NCI-H524 treated with DMSO at 0.1 percent for 48 hours (cell line): ENCODE measurements at regions not wholly inside any gene's neighbourhood (a gene's known extent, or its start where the extent isn't known, plus 50 kb on each side); places are given as distances from the start of the nearest gene placed in this dataset.
"Not testable (repeated sequence)": the region's sequence is repeated elsewhere in the genome, so short reads cannot be mapped to it uniquely, and the experiment has no call there.

Experiments
- DNase-seq: peaks from one replicate; lab custom pipeline; 2025; lab: John Stamatoyannopoulos, UW

DNA sequence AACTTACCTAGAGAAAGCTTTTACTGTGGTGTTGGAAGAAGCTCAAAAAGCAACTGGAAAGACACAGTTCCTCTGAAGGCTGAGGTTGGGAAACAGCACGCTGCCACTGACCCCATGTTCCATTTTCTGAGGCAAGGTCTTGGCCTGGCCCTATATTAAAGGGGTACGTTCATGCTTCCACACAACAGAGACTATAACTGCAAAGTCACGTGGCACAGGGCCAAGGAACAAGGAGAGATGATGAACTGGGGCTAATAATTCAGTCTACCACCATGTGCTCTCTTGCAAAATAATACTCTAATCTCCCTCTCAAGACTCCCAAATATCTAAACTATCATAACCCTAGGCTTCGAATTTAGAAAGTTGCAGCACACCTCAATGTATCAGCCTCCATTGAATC, 381.6 kb downstream of the DSEL start:
- DNase-seq: no peak

DNA sequence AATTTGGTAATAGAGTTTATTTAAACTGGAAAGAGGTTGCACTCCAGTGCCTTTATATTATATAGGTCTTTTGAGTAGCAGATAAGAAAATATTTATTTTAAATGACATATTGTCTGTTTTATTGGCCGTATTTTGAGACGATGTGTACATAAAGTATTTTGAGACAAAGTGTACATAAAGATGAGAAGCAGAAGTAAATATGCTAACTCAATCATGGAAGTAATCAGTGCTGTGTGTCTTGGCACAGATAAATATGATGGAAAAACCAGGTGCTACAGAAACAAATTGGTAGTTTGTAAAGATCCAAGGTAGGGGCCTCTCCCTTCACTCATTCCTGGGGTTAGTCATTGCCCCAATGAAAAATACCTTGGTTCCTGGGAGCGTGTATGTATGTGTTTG, 382.9 kb downstream of the DSEL start:
- DNase-seq: no peak

DNA sequence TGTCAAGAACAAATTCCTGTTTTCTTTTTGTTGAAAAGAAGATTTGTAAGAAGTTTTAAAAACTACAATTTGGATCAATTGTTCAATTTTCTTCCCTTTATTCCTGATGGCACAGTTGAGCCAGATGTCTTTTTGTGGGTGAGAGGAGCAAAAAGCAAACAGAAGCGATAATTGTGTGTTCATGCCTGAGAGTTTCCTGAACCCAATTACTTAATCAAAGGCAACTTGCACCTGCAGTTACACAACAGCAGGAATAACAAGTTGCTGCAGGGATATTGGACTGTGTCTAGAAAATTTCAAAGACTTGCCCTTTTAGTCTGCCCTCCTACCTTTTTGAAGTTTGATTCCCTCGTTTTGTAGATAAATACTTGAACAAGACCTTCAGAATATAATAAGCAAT, 383.6 kb downstream of the DSEL start:
- no peak for DNase-seq

DNA sequence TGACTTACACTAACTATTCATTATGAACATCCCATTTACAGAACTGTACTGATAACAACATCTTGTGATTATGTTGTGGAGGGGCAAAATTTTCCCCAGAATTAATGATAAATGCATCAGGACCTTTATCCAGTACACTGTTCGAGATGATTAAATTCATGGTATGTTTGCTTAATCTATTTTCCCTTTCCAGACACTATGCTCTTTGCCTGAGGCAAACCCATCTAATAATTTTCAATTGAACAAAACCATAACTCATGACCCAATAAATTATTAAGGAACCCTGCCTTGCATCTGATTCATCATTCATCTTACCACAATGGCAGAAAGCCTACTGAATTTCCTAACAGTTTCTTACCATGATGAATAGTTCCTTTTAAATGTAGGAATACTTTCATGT, 385.0 kb downstream of the DSEL start:
- no peak for DNase-seq

DNA sequence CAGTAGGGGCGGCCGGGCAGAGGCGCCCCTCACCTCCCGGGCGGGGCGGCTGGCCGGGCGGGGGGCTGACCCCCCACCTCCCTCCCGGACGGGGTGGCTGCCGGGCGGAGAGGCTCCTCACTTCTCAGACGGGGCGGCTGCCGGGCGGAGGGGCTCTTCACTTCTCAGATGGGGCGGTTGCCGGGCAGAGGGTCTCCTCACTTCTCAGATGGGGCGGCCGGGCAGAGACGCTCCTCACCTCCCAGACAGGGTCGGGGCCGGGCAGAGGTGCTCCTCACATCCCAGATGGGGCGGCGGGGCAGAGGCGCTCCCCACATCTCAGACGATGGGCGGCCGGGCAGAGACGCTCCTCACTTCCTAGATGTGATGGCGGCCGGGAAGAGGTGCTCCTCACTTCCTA, 389.8 kb downstream of the DSEL start:
- DNase-seq: not testable (repeated sequence)

DNA sequence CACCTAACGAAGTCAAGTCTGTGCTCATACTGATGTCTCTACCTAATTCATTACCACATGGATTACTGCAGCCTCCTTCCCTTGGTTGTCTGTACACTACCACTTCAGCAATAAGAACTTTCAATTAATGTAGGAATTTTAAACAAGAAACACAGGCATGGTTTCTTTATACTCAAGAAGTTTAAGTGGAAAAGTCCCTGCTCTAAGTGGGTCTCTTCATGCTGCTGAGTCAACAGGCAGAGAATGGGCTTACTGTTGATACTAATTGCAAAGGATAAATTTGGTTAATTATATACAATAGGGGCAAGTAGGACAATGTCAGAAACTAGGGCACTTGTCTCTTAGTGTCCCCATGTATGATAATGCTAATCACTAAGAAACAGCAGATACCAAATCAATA, 392.6 kb downstream of the DSEL start:
- DNase-seq: no peak

DNA sequence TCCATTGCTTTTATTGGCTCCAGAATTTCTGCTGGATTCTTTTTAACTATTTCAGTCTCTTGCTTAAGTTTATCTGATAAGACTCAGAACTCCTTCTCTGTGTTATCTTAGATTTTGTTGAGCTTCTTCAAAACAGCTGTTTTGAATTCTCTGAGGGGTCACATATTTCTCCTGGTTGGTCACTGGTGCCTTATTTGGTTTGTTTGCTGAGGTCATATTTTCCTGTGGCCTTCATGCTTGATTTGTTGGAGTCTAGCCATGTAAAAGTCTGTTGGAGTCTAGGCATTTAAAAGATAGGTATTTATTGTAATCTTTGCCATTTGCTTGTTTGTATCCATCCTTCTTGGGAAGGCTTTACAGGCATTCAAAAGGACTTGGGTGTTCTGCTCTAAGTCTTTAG, 398.7 kb downstream of the DSEL start:
- DNase-seq: no peak

DNA sequence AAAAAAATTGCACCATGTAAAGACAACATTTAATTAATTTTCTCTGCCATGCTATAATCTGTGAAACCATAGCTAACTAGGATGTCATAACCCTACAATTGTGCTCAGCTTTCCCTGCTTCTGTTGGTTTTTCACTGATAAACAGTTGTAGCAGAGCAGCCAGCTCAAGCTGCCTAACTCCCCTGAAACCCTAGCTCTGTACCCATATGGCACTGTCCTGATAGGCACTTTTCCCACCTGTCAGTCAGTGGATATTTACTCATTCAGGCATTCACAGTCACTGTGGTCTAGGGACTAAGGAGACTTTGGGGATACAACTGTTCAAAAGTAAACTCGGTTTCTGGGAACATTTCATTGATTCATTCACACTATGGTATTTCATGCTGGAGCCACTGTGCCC, 407.0 kb downstream of the DSEL start:
- peak; percentile 78 for DNase-seq

DNA sequence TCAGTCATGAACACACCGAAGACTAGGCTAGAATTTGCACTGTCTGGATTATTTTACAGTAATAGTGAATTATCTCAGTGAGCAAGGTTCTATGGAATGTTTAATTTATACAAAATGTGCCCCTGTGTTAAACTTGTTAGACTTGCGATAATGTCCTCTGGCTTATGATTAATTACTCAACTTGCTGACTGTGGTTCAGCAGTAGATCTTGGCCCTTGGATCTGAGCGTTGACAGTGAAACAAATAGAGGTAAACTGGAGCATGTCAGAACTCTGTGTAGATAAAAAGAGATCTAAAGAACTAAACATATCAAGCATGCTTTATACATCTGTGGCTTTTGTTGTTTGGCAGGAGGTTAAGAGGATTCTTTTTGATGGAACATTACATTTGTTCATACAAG, 407.6 kb downstream of the DSEL start:
- no peak for DNase-seq

DNA sequence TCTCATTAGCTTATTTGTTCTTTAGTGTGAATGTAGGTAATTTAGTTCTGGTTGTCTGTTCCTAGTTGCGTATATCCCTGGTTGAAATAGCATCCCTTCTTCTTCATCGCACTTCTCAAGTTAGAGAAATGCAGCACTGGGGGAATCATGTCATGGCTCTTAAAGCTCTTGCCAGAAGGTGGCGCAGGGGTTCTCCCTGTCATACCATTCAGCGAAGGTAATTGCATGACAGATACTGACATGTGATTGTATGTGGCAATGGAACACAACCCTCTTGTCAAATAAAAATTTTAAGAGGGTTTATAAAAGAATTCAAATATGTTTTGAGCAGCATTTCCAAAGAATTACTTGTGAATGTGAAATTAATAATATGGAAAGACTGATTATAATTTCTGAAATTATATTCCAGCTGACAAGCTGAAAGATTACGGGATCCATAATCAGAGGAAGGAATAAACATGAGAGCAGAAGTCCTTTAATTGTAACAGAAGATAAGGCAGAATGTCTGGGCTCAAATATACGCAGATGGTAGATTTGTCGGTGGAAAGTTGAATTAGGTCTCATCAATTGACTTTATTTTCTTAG, 411.7 kb downstream of the DSEL start:
- no peak for DNase-seq

DNA sequence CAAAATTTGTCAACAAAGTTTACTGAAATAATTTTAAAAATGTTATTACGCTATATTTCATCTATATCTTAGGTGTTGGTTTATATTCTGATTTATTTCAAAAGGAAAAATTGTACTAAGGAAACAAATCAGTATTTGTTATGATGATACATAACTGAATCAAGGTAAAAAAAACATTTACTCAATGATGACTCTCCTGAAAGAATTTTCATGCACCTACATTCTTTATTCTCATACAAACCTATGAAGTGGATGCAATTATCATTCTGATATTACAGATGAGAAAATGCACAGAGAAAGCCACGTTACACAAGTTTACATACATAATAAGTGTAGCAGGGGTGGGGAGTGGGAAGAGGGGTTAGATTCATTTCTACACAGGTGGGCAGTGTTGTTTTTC, 422.4 kb downstream of the DSEL start:
- no peak for DNase-seq

DNA sequence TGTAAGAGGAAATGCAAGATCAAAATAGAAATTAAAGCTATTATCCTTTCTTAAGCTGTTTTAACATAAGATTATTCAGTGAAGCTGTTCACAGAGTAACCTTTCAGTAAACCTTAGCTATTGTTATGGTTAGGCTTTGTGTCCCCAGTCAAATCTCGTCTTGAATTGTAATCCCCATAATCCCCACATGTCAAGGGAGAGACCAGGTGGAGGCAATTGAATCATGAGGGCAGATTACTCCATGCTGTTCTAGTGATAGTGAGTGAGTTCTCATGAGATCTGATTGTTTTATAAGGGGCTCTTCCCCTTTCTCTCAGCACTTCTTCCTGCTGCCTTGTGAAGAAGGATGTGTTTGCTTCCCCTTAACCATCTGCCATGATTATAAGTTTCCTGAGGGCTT, 424.4 kb downstream of the DSEL start:
- DNase-seq: peak; percentile 67

DNA sequence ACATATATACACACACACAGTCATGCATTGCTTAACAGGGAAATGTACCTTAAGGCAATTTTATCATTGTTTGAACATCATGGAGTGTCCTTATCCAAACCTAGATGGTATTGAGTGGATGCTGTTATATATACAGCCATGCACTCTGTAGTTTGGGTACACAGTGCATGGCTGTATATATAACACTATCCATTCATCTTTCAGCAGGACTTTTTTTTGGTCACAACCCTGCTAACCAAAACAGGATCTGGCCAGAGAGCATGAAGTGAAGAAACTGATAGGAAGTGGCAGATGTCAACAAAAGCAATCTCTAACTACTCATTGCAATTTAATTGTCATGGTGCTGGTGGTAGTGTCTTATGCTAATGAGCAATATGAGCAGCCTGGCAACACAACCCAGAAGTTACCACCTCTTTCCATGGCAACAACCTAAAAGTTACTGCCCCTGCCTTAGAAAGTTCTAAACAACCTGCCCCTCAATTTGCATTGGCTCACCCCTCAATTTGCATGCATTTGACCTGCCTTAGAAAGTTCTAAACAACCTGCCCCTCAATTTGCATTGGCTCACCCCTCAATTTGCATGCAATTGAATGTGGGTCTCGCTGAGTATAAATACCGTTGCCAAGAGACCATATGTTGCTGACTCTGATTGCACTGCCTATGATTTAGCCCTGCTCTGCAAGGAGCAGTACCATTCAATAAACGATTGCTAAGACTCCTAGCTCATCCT, 434.9 kb downstream of the DSEL start:
- DNase-seq: no peak

DNA sequence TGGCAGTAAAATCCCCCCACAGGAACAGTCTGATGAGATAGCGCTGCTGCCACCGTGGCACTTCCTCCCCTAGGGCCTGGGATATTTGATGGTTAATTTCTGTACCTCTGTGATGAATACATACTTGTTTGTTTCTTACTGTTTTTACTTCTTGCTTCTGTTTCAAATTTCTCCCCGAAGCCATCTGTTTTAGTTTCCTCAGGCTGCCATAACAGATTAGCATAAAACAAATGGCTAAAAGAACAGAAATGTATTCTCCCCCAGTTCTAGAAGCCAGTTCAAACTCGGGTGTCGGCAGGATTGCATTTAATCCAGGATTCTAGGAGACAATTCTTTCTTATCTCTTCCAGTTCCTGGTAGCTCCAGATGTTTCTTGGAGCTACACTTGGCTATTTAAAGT, 435.9 kb downstream of the DSEL start:
- DNase-seq: no peak

DNA sequence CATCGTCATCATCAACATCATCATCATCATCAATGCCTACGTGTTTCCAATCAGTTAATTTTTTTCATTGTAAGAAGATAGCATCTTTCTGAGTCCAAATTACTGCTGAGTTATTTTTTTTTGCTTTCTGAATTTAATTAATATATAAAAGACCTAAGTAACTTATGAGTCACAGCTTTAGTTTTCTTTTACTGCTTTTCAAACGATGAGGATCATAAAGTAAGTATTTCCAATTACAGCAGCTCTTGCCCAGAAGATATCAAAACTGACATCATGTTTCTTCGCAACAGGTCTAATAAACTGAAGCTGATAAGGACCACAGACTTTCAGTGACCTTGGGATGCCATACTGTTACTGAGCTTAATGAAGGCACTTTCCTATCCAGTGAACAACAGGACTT, 442.2 kb downstream of the DSEL start:
- no peak for DNase-seq

DNA sequence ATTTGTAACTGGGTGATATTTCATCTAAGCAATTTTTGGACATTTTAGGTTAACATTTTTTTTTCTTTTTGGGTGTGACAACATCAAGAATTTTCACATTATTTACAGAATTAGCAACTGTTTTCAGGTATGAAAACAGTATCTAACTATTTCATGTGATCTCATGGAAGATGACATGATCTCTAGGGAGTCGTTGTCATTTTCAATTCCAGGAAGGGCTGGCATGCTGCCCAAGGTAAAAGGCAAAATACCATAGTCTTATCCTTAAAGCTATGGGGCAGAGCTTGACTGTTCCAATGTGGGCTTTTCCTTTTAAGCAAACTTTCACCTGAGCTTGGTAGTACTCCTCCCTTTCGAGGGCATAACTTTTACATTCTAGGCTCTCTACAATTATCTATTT, 443.7 kb downstream of the DSEL start:
- no peak for DNase-seq

DNA sequence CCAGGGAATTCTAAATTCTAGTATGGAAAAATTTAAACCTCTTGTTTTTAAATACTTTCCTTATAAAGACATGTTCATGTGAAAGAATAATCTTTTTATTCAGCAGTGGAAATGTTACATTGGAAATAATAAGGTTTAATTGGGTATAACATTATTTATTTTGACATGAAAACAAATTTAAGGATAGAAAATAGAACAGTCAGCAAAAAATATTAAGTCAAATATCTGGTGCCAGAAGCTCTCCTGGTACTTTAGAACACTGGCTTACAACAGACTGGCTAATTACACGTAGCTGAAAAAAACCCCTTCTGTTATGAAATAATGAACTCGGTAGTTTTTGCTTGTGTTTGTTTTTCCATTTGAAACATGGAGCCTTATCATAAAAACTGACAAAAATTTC, 447.9 kb downstream of the DSEL start:
- no peak for DNase-seq

DNA sequence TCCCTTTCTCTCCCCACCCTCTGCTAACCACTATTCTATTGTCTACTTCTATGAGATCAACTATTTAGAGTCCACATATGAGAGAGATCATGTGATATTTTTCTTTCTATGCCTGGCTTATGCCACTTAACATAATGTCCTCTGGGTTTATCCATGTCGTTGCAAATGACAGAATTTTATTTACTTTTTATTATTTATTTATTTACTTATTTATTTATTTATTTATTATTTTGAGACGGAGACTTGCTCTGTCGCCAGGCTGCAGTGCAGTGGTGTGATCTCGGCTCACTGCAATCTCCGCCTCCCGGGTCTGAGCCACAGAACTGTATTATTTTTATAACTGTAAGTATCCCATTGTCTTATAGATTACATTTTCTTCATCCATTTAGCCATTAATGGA, 443.4 kb upstream of the CDH19 start:
- no peak for DNase-seq

DNA sequence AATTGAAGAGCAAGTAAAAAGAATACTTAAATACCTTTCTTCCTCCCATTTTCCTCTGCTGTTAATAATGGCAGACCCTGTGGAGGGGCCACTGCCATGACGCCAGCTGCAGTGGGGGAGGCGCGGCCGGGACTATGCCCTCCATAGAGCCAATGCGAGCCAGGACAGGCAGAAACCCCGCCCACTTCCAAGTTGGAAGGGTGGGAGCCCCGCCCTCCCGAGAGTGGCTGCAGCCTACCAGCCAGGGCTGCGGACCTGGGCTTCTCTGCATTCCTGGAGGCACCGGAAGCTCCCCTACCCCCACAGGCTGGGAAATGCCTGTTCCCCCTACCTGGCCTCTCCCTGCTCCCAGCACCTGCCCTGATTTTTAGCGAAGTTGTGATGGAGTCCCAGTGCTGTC, 439.4 kb upstream of the CDH19 start:
- no peak for DNase-seq

DNA sequence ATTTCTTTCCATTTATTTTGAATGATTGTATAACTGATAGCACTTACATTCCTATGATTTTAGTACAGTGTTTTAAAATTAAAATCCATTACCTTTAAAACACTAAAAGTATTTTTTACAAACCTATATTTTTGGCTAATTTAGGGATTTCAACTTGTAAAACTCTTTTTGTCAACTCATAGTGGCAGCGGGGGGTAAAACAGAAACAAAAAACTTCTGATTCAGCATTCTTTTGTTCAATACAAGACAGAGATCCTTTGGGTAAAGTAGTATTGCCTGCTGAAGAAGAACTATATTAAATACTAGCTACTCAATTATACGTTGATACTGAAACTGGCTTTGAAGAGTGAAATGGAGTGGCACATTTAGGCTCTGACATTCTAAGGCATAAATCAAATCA, 437.4 kb upstream of the CDH19 start:
- no peak for DNase-seq

DNA sequence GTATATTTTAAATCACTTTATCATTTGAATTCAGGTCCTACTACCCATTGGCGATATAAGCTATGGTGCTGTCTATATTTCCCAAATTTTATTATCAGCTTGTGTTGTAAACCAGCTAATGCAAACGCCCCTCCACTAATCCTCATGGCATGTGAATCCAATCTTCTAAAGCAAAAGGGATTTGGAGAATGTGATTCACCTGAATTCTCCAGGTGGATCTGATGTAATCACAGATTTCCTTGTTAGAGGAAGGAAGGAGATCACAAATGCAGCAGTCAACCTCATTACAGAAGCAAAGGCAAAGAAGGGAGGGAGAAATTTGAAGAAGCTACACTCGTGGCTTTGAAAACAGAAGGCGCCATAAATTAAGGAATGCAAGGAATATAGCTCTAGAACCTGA, 431.1 kb upstream of the CDH19 start:
- DNase-seq: no peak

DNA sequence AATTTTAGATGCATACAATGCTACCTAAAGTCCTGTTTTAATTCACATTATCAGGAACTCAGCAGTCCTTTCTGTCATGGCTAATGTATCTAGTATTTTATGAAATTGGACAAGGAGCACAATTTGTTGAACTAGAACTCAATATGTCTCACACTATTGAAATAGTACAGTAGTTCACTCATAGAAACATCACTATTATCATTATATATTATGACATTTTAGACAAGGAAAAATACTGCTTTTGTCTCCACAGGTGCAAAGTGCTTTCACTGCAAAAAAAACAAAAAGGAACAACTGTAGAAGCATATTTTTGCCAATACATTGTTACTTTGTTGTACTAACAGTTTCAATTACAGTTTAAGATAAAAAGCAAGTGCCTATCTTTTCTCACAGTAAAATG, 419.2 kb upstream of the CDH19 start:
- DNase-seq: no peak

DNA sequence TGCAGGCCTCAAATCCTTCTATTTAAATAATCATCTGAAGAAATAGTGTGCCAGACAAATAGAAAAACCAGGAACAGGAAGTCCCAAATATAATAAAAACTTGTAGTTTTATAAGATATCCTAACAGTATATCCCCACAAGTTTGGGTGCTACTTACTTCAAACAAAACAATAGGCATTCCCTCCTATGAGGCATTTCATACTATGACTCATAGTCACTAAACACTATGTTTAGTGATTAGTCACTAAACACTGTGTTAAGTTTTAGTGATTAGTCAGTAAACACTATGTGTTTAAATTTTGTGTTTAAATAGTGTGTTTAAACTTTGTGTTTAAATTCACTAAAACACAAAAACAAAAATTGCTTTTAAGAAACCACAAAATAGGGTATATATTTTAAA, 407.0 kb upstream of the CDH19 start:
- no peak for DNase-seq

DNA sequence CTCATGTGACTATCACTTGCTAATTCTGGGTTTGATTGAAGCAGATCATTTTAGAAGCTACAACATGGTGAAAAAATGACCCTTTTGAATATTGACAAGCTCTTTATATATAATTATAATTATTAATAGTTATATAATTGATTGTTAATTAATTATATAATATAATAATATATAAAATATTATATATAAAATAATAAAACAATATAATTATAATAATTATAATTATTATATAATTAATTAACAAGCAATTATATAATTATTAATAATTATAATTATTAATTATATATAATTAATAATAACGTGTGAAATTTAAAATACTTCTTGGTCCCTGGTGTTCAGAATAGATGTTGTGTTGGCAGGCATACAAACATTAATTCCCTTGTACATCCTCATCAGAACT, 404.1 kb upstream of the CDH19 start:
- no peak for DNase-seq
